ENCODE measurements at regions not wholly inside any gene's neighbourhood (a gene's known extent, or its start where the extent isn't known, plus 50 kb on each side); places are given as distances from the start of the nearest gene placed in this dataset.

DNA sequence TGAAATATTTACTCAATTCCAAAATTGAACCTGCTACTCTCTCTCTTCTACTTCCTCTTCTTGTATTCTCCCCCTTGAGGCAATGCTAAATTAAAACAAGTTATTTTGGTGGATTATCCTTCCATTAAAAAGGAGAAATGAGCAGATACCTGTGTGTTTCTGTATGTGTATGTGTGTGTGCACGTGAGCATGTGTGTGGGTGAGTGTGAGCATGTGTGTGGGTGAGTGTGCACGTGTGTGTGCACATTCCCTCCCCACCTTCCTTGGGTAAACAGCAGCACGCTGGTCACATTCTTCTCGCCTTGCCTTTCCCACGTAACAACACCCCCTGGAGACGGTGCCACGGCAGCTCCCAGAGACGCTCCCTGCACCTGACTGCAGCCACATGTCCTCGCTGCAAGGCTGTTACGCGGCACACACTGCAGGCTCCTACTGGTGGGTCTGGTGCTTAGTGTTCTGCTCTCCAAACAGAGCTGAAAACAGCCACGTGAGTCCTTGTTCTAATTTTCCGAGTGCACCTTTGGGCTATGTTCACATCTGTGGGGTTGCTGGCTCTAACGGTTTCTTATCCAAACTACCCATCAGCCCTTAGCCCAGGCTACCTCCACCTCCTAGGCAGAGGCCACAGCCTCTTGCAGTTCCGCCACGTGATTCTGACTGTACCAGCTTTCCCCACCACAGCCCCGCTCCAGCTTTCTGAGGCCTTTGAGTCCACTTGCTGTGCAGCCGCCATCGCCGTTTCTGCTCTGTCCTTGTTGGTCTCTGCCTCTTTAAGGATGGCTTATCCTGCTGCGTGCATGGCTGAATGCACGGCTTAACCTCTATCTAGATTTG is 123.4 kb downstream of the CTTN start:
- DNase-seq (ENCODE audit: low spot score): no peak

DNA sequence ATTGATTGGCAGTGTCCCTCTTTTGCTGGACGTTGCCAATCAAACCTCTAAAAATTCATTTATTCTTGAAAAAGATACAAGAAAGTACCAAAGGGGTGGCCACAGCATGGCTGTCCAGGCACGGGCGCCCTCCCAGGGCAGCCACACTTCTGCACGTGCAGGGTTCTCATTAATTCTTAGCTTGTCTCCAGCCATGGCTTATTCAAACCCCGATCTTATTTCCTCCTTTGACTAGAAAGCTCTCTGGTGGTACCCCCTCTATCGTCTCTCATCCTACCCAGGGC is 123.9 kb downstream of the CTTN start:
- DNase-seq (ENCODE audit: low spot score): no peak

DNA sequence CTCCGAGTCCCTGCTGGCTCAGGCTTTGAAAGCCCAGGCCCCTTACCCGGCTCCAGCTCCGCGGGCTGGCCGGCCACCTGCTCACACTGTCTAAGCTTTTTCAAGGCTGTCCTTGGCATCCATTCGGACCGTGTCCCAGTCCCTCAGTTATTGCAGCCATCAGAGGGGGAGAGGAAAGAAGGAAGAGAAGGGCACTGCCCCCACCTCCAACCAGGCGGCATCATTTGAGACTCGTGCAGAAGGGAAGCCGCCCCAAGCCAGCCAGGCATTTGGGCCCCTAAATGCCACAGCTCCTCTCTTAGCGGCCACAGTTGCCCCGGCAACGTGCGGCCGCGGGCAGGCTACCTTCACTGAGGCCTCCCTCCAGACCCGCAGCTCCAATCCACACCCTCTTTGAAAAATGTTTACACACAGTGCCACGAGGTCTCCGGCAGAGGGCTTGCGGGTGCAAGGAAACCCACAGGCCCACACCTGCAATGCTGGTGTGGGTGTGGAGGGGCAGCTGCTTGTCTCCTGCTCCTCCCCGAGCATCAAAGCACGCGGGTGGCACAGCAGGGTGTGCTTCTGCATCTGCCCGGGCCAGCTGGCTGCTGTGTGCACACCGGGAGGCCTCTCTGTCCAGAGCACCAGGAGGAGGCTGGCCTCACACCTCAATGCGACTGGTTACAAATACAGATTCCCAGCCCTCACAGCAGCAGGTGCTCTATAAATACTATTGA is 124.4 kb downstream of the CTTN start:
- peak; percentile 17 for DNase-seq (ENCODE audit: low spot score)

DNA sequence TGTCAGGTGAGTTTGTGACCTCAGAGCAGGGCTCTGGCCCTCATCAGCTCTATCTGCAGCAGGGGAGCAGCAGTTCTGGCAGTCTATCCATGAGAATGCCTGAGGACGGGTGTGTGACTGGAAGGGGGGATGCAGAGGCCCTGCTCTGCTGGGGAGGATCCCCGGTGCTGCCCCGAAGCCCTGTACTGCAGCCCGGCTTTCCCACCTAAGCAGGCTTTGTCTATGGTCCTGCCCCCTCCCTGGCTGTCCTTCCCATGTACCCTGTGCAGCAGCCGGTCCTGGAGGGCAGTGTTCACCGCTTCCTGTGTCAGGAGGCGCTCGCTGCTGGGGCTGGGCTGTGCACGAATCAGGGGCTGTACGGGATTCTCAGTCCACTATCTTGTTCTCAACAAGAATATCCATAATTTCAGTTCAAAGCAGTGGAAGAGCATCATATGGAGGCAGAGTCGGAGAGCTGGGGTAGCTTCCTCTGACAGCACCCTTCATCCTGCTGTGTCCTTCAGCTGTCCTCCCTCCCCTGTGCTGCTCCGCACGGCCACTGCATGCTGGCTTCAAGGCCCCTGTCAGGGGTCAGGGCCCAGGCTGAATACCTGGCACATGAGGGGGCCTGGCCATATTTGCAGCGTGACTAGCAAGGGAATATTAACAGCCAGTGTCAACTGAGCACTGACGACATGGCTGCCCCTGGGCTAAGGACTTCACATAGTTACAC is 125.2 kb downstream of the CTTN start:
- DNase-seq (ENCODE audit: low spot score): no peak

DNA sequence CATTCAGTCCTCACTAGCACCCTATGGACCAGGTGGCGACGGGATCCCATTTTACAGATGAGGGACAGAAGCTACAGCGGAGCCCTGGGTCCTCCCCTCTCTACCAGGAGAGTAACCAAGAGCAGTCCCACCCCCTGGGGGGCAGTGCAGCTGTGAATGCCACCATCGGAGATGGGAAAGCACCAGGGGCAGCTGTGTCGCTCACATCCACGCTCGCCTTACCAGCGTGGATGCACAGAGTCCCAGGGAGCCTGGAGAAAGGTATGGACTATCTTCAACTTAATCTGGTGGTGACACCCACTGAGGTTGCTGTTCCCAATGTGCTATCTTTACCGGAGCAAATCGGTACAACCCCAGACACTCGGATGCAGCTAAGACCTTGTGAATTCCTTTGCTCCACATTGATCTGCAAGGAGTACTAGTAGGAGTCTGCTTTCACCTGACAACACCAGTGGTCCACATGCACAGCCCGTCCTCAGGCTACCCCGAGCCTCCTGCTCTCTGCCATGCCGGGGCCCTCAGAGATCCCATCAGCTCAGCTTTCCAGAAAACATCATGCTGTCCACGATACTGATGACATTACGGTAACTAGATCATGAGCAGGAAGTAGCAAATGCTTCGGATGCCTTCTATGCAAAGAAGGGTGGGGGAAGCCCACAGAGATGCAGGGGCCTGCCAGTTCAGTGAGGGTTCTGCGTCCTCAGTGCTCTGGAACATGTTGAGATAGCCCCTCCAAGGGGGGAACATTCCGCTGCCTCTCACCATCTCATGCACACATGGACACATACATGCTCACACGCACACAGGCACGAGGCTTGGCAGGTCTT is 126.0 kb downstream of the CTTN start:
- DNase-seq (ENCODE audit: low spot score): no peak

DNA sequence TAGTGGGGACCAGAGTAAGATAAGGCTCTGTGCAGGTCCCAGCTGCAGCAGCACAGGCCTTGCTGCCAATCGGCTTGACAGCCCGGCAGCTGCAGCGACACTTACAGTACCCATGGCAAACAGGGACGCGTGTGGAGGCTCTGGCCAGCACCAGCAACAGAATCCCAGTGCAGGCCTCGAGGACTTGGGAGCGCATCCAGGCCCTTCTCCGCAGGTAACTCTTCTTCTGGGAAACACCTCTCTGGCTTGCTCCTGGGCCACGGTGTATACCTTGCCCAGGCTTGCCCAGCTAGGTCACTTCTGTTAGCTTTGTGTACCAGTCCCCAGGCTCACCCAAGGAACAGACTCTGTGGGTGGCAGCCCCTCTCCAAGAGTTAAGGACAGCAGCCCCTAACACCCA is 126.7 kb downstream of the CTTN start:
- no peak for DNase-seq (ENCODE audit: low spot score)

DNA sequence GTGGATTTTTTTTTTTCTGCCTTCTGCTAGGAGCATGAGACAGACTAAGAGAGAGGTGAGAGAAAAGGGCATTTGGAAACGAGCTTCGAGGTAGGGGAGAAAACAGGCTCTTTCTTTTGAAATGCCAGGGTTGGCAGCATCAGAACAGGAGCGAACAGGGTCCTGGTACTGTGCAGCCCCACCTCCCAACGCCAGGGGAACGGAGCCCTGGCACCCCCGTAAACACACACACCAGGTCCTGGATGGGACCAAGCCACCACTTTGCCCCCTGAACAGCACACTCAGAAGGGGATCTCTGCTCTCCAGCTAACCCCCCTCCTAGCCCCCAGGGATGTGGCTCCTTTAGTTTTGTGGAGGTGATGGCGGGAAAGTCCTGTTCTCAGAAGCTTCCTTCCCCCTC is 127.1 kb downstream of the CTTN start:
- no peak for DNase-seq (ENCODE audit: low spot score)

DNA sequence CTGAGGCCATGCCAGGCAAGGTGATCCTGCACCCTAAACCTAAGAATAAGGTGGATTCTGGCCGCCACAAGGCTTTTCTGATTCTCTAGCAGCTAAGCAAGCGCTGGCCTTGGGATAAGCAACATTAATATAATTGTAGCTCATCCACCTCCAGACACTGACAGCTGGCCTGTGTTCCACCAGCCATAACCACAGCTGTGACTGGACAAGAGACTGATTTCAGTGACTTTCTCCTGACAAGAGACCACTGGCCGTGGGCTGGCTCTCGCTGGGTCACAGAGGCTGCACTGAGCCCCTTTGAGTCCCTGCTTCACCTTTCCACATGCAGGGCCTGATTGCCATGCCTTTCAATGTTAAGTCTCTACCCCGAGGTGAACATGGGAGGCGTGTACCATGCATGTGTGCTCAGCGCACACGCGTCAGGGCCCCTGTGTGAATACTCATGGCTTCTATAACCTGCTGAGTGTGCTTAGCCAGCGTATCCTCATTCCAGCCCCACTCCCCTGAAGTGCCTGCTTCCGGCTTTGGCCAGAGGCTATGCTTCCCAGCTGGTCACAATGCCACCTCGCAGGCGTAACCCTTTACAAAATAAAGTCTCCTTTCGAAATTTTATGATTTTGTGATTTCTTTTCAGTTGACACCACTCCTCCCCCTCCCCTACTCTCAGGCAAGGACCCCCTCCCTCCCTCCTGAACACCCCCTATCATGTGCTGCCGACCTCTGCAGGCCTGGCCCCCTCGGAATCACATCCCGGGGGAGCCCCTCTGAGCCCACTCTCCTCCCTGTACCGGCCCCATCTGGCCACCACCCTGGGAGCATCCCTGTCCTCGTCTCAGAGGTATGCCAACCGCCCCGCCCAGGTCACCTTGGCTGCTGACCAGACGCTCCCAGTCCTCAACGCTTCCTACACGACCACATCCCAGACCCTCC is 128.1 kb downstream of the CTTN start:
- no peak for DNase-seq (ENCODE audit: low spot score)

DNA sequence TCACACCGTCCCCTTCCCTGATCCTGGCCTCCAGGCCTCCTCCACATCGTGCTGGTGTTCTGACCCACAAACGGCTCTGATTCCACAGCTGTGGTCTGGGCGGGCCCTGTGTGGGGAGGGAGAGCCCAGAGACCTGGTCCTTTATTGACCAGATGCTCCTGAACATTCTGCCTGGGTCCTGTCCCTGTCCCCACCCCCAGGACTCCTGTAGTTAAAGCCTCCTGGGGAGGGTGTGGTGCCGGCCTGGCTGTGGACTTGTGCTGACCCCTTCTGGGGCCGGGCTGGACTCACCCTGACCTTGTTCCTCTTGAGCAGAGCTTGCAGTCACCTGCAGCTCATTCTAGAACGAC is 128.7 kb downstream of the CTTN start:
- DNase-seq (ENCODE audit: low spot score): no peak

DNA sequence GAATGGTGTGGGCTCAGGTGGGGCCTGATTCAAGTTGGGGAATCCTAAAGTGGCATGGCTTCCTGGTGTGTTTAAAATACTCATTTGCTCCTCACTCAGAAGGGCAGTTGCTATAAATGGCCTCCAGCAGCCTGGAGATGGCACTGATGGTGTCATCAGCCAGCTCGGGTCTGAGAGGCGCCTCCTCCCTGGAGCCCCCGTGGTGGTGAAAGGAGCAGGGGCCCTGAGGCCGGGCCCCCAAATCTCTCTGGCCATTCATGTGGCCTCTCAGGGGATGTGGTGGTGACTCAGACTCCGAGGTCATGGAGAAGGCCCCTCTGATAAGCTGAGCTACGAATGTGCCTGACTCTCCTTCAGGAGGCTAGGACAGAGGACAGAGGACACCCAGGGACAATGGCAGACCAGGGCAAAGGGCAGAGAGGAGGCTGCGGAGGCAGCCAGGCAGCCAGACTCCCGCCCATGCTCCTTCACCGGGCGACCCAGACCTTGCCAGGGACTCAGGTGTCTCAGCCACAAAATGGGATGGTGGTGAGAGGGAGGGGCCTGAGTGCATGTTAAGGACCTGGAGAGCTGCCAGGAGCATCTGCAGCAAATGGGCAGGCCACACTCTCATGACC is 129.2 kb downstream of the CTTN start:
- DNase-seq (ENCODE audit: low spot score): no peak

DNA sequence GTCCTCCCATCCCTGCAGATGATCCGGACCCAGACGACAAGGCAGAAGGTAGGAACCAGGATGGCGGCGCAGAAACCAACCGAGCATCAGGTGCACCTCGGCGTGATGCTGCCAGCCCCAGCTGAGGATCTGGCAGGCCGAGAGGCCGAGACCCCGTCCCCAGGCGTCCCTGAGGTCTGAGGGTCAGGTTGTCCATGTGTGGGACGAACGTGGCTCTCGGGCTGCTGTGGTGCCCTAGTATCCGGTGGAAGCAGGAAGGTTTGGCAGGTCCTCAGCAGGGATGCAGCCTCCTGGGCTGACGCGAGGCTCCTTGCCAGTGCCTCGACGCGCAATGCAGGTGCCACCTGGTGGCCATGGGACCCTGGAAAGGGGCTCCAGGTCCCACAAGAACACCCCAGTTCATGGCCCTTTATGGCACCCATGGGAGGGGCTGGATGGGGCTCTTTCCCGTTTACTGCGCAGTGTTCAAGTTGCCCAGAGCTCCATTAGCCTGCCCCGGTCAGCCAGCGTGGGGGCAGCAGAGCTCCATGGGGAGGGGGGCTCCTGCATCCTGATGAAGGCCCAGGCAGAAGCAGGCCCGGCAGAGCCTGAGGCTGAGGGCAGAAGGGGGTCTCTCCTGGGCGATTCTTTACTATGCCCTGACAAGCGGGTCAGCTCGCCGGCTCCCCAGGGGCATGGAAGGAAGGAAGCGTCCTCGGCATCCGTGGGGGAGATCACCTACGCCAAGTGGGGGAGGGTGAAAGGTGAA is 129.9 kb downstream of the CTTN start:
- no peak for DNase-seq (ENCODE audit: low spot score)

DNA sequence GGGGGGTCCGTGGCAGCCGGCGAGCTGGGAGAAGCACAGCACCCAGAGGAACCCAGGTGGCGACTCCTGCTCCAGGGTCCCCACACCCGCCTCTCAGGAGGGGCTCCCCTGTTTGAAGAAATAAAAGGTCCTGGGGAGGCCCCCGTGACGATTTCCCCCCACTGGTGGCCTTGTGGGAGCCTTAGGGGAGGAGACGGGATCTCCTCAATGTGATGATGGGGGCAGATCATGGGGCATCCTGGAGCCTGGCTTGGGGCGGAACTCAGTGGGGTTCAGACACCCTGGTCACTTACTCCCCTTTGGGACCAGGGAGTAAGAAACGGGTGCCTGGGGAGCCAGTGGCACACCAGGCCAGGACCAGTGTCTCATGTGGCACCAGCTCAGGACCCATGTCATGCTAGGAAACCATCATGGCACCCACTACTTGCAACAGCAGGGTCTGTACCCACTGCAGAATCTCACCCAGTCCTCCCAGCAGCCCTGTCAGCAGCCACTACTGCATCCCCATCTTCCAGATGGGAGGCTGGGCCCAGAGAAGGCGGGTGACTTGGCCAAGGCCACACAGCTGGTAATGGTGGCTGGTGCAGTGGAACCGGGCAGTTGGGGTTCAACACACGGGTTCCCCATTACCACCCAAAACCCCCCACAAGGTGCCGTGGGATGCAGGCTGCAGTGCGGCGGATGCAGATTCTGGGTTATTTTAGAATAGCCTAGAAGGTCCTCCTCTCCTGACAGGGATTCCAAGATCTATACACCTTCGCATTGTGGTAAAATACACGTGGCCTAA is 130.7 kb downstream of the CTTN start:
- no peak for DNase-seq (ENCODE audit: low spot score)

DNA sequence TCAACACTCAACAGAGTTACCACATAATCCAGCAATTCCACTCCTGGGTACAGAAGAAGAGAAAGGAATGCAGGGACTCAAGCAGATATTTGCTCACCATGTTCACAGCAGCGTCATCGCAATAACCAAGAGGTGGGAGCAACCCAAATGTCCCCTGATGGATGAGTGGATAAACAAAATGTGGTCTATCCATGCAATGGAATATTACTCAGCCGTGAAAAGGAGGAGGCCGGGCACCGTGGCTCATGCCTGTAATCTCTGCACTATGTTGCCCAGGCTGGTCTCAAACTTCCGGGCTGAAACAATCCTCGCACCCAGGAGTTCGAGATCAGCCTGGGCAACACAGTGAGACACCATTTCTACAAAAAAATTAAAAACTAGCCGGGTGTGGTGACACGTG is 131.7 kb downstream of the CTTN start:
- no peak for DNase-seq (ENCODE audit: low spot score)

DNA sequence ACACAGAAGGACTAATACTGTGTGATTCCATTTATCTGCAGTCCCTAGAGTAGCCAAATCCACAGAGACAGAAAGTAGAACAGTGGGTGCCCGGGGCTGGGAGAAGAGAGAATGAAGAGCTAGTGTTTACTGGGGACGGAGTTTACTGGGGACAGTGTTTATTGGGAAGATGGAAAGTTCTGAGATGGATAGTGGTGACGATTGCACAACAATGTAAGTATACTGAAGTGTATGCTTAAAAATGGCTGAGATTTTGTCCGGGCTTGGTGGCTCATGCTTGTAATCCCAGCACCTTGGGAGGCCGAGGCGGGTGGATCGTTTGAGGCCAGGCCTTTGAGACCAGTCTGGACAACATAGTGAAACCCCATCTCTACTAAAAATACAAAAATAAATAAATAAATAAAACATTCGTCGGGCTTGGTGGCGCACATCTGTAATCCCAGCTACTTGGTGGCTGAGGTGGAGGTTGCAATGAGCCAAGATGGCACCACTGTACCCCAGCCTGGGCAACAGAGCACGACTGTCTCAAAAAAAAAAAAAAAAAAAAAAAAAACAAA is 132.4 kb downstream of the CTTN start:
- DNase-seq (ENCODE audit: low spot score): no peak

DNA sequence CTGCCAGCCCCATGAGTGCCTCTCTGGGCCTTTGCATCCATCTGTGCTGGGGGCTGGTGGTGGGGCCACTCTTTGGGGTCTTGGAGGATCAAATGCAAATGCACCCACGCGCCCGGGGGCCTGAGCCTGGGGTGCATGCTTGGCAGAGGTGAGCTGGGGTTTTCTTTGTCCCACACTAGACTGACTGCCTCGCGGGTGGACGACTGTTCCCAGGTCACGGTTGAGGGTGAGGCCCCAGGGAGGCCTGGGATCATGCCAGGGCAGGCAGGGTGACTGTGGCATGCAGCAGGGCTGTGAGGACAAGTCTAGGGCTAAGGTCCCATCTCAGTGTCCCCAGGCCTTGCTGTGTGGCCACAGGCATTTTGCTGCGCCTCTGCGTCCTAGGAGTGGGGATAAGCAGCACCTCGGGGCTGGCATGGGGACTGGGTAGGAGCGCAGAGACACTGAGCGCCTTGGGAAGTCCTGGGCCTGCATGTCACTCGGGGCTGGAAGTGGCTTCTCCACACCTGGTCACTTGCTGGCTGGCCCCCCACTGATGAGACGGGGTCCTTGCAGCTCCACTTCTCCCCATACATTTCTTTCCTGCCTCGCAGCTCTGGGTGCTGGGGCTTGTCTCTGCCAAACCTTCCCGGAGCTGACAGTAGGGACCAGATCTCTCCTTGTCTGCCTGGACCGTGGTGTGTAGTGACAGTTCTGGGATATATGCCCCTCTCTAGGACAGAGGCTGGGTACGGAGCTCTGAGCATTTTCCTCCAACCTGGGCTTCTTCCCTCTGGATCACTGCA is 133.1 kb downstream of the CTTN start:
- DNase-seq (ENCODE audit: low spot score): no peak

DNA sequence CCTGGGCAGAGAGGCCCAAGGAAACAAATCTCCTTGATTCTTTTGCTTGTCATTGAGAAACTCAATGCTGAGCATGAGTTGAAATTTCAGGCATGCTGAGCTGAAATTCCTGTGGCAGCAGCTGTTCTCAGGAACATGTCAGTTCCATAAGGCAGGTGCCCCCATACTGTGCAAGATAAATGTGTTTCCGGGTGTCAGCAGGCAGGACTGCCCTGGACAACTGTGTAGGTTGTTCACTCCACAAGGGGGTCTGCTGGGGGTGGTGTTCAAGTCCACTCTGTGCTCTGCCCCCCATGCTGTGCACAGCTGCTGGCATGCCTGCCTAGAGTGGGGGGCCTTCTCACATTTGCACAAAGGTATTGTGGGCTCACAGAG is 133.7 kb downstream of the CTTN start:
- DNase-seq (ENCODE audit: low spot score): no peak

DNA sequence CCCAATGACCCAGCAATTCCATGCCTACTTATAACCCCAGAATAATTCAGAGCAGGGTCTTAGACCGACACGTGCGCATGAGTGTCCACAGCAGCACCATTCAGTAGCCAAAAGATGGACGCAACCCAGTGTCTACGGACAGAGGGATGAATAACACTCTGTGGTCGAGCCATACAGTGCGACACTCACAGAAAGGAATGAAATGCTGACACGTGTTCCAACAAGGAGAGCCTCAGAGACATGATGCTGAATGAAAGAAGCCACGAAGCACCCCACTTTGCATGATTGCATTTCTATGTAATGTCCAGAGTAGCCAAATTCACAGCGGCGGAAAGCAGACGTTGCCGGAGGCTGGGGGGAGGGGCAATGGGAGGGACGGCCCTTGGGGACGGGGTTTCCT is 134.4 kb downstream of the CTTN start:
- no peak for DNase-seq (ENCODE audit: low spot score)

Data from NAMALWA (cell line).